ENCODE measurements at regions not wholly inside any gene's neighbourhood (a gene's known extent, or its start where the extent isn't known, plus 50 kb on each side); places are given as distances from the start of the nearest gene placed in this dataset.
"Not testable (repeated sequence)": the region's sequence is repeated elsewhere in the genome, so short reads cannot be mapped to it uniquely, and the experiment has no call there.

DNA sequence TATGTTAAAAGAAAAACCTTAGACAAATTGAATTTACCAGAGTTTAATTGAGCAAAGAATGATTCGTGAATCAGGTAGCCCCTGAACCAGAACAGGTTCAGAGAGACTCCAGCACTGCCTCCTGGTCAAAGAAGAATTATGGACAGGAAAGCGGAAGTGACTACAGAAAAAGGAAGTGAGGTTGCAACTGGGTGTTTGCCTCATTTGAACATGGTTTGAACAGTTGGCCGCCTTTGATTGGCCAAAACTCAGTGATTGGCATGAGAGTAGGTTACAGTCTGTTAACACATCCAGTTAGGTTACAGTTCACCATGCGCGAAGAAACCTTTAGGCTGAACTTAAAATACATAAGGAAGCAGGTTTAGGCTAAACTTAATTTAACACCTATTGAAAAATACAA is 248.8 kb downstream of the TFAP2A start:
- ATAC-seq (replicated peaks) (no peak), DNase-seq (no peak)
- H3K4me3 Mint-ChIP-seq, result no peak overlapping the region
- H3K27ac Mint-ChIP-seq, result no peak overlapping the region
- no peaks in the 10 kb centered on the region for H3K36me3 Mint-ChIP-seq
- H3K27me3 Mint-ChIP-seq, result no peaks in the 10 kb centered on the region
- H3K4me1 Mint-ChIP-seq, result no peaks in the 10 kb centered on the region
- H3K9me3 Mint-ChIP-seq, result peaks cover 10 to 15% of the 10 kb centered on the region in 2 donors

DNA sequence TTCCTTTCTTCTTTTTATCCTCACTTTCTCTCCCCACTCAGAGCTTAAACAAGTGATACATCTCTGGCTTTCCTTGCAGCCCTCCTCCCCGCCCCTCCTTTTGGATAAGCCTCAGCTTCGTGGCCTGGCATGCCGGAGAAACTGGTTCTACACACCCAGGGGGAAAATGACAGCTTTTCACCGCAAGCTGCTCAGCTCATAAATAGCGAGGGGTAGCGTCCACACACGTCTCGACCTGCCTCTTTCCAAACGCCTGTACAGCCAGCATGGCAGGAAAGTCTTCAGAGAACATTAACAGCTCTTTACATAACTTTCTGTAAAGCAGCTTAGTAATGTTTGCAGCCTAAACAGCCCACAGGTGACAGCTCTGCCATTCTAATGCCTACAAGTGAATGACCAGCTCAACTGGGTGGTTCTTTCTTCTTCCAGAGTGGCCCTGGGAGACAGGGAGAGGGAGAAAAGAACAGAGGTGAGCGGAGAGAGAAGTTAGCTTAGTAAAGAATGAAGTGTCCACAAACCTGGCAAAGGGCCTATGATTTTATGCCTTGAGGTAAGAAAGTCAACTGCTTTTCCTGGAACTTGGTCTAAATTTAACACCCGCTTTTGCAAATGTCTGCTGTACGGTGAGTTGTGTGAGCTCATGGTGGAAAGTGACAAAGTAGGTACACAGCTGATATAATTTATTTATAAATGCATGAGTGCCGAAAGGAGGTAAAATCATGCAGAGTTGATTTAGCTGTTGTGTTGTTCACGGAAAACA is 251.5 kb downstream of the TFAP2A start:
- ATAC-seq (replicated peaks) (no peak), DNase-seq (no peak)
- Mint-ChIP-seq H3K36me3 (no peaks in the 10 kb centered on the region), H3K27ac (no peak overlapping the region), H3K4me1 (no peaks in the 10 kb centered on the region), H3K27me3 (no peaks in the 10 kb centered on the region), H3K9me3 (peaks cover 10 to 20% of the 10 kb centered on the region in 2 donors), H3K4me3 (no peak overlapping the region)

DNA sequence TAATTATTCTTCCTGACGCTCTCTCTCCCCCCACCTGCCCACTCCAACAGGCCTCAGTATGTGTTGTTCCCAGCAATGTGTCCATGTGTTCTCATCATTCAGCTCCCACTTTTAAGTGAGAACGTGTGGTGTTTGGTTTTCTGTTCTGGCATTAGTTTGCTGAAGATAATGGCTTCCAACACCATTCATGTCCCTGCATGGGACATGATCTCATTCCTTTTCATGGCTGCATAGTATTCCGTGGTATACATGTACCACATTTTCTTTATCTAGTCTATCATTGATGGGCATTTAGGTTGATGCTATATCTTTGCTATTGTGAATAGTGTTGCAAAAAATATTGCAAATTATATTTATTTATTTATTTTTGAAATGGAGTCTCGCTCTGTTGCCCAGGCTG is 258.0 kb downstream of the TFAP2A start:
- Mint-ChIP-seq H3K4me3 (no peak overlapping the region), H3K9me3 (peaks cover 8 to 13% of the 10 kb centered on the region in 2 donors), H3K27me3 (no peaks in the 10 kb centered on the region), H3K36me3 (no peaks in the 10 kb centered on the region), H3K4me1 (no peaks in the 10 kb centered on the region), H3K27ac (no peak overlapping the region)
- no peak for ATAC-seq (replicated peaks)
- DNase-seq, result no peak

- ATAC-seq (replicated peaks), result no peak
- Mint-ChIP-seq H3K4me3 (no peak overlapping the region), H3K4me1 (no peaks in the 10 kb centered on the region), H3K36me3 (no peaks in the 10 kb centered on the region), H3K27me3 (no peaks in the 10 kb centered on the region), H3K9me3 (peaks cover 2 to 4% of the 10 kb centered on the region in 2 donors), H3K27ac (no peak overlapping the region)
- no peak for DNase-seq
These were observed 260.6 kb downstream of the TFAP2A start for GRCh38 chr6:10154251-10154650.

DNA sequence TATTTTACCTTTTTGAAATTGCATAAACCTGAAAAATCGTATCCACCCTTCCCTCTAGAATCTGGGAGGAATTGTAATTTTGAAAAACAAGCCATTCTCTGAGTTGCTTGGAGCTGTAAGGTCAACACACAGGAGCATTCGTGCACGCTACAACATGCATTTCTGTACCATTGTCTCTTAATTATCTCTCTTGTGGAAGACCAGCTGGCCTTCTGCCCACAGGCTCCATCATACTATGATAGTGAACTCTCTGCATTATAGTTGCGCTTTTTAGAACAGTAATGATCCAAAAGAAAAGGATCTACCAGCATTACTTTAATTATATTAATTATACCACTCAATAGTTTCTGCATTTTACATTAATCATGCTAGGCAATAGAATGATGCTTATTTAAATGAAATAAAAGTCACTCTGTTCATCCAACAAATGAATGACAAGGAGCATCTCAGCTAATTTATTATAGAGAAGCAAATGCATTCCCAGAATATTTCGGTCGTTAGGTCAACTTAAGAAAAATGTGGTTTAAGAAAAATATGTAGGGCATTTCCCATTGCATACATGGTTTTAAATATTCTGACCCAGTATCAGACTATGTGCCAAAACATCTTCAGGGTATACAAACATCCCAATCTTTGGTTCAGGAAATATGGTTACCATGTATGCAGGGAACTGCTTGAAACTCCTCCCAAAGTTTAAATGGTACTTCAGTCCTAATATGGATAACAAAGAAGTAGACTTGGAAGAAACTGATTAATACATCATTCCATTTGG is 263.5 kb downstream of the TFAP2A start:
- ATAC-seq (replicated peaks) (no peak), DNase-seq (no peak)
- no peaks in the 10 kb centered on the region for H3K4me1 Mint-ChIP-seq
- H3K27me3 Mint-ChIP-seq, result no peaks in the 10 kb centered on the region
- peaks cover 0 to 1% of the 10 kb centered on the region in 2 donors for H3K9me3 Mint-ChIP-seq
- H3K36me3 Mint-ChIP-seq, result no peaks in the 10 kb centered on the region
- no peak overlapping the region for H3K27ac Mint-ChIP-seq
- H3K4me3 Mint-ChIP-seq, result no peak overlapping the region

GRCh38 chr6:10149603-10150002 is 265.3 kb downstream of the TFAP2A start:
- Mint-ChIP-seq H3K9me3 (peaks cover 0 to 1% of the 10 kb centered on the region in 2 donors), H3K36me3 (no peaks in the 10 kb centered on the region), H3K27me3 (no peaks in the 10 kb centered on the region), H3K27ac (no peak overlapping the region), H3K4me3 (no peak overlapping the region), H3K4me1 (no peaks in the 10 kb centered on the region)
- DNase-seq (no peak), ATAC-seq (replicated peaks) (no peak)

- H3K4me3 Mint-ChIP-seq, result peak overlapping the region; percentile 21 to 41
- DNase-seq, result no peak
These were observed 268.0 kb downstream of the TFAP2A start for GRCh38 chr6:10146715-10147451.

GRCh38 chr6:10144772-10145171 is 270.1 kb downstream of the TFAP2A start:
- Mint-ChIP-seq H3K36me3 (no peaks in the 10 kb centered on the region), H3K27me3 (no peaks in the 10 kb centered on the region), H3K27ac (no peak overlapping the region), H3K4me3 (no peak overlapping the region), H3K4me1 (no peaks in the 10 kb centered on the region), H3K9me3 (peaks cover 0 to 1% of the 10 kb centered on the region in 2 donors)
- ATAC-seq (replicated peaks) (no peak), DNase-seq (no peak)

More at GRCh38 chr6:10146715-10147451, 268.0 kb downstream of the TFAP2A start:
- H3K4me1 Mint-ChIP-seq, result no peaks in the 10 kb centered on the region
- peak; percentile 56 to 79 for ATAC-seq (replicated peaks)
- peaks cover 0 to 1% of the 10 kb centered on the region in 2 donors for H3K9me3 Mint-ChIP-seq
- no peaks in the 10 kb centered on the region for H3K27me3 Mint-ChIP-seq
- H3K36me3 Mint-ChIP-seq, result no peaks in the 10 kb centered on the region
- H3K27ac Mint-ChIP-seq, result no peak overlapping the region

- no peak overlapping the region for H3K27ac Mint-ChIP-seq
- H3K9me3 Mint-ChIP-seq, result peaks cover 0 to under 1% of the 10 kb centered on the region in 2 donors
- H3K4me1 Mint-ChIP-seq, result no peaks in the 10 kb centered on the region
- H3K27me3 Mint-ChIP-seq, result no peaks in the 10 kb centered on the region
- no peak for ATAC-seq (replicated peaks)
- H3K36me3 Mint-ChIP-seq, result no peaks in the 10 kb centered on the region
- H3K4me3 Mint-ChIP-seq, result no peak overlapping the region
- no peak for DNase-seq
These were observed 273.0 kb downstream of the TFAP2A start for GRCh38 chr6:10141746-10142443.

DNA sequence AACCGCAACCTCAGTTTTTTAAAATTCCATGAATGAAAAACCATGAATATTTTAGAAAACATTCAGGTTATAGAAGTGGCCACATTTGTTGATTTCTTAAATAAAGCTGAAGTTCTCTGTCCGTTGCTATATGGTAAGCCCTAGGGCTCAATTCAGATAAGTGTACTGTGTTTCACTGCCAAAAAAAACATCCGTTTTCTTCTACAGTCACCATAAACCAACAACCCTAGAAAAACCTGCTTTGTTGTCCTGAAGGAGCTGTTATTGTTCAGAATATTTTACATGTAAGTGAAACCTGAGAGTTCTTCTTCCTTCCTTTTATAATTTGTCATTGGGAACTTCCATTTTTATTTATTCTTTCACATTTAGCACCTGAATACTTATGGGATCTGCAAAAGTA is 274.1 kb downstream of the TFAP2A start:
- no peak for DNase-seq
- Mint-ChIP-seq H3K36me3 (no peaks in the 10 kb centered on the region), H3K27me3 (no peaks in the 10 kb centered on the region)

DNA sequence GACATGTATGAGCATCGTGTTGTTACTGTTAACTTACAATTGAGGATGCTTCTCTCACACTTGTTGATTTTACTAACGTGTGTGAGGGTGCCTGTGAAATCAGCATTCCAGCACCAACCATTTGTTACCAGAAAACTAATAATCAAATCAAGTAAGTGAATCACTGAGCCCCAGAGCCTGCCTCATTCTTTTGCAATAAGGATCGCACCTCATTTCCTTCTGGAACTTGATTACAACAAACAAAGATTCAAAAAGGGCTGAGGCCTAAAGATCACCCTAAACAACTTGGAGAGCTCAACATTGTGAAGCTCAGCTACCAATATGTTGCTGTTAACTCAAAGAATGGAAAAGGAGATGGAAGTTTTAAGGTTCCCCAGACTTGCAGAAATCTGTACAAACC is 274.7 kb downstream of the TFAP2A start:
- Mint-ChIP-seq H3K27me3 (no peaks in the 10 kb centered on the region), H3K27ac (no peak overlapping the region), H3K36me3 (no peaks in the 10 kb centered on the region), H3K4me1 (no peaks in the 10 kb centered on the region), H3K4me3 (no peak overlapping the region), H3K9me3 (no peaks in the 10 kb centered on the region)
- no peak for ATAC-seq (replicated peaks)
- DNase-seq, result no peak

More for the DNA sequence above, 274.1 kb downstream of the TFAP2A start:
- ATAC-seq (replicated peaks), result no peak
- no peaks in the 10 kb centered on the region for H3K9me3 Mint-ChIP-seq
- H3K4me1 Mint-ChIP-seq, result no peaks in the 10 kb centered on the region
- no peak overlapping the region for H3K4me3 Mint-ChIP-seq
- no peak overlapping the region for H3K27ac Mint-ChIP-seq

GRCh38 chr6:10138917-10139316 is 276.0 kb downstream of the TFAP2A start:
- Mint-ChIP-seq H3K4me3 (no peak overlapping the region), H3K36me3 (no peaks in the 10 kb centered on the region), H3K27me3 (no peaks in the 10 kb centered on the region), H3K27ac (no peak overlapping the region), H3K4me1 (no peaks in the 10 kb centered on the region), H3K9me3 (peaks cover 0 to under 1% of the 10 kb centered on the region in 2 donors)
- ATAC-seq (replicated peaks) (no peak), DNase-seq (no peak)

GRCh38 chr6:10136636-10137035 is 278.2 kb downstream of the TFAP2A start:
- no peaks in the 10 kb centered on the region for H3K36me3 Mint-ChIP-seq
- no peaks in the 10 kb centered on the region for H3K27me3 Mint-ChIP-seq
- DNase-seq (no peak), ATAC-seq (replicated peaks) (no peak)
- H3K27ac Mint-ChIP-seq, result no peak overlapping the region
- H3K4me3 Mint-ChIP-seq, result no peak overlapping the region
- no peaks in the 10 kb centered on the region for H3K4me1 Mint-ChIP-seq
- H3K9me3 Mint-ChIP-seq, result peaks cover 0 to 1% of the 10 kb centered on the region in 2 donors

DNA sequence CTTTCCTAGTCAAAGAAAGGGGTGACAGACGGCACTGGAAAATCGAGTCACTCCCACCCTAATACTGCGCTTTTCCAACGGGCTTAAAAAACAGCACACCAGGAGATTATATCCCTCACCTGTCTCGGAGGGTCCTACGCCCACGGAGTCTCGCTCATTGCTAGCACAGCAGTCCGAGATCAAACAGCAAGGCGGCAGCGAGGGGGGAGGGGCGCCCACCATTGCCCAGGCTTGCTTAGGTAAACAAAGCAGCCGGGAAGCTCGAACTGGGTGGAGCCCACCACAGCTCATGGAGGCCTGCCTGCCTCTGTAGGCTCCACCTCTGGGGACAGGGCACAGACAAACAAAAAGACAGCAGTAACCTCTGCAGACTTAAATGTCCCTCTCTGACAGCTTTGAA is 280.7 kb downstream of the TFAP2A start:
- not testable (repeated sequence) for H3K27me3 Mint-ChIP-seq; H3K4me1 Mint-ChIP-seq; H3K36me3 Mint-ChIP-seq; DNase-seq; ATAC-seq (replicated peaks); H3K9me3 Mint-ChIP-seq; H3K4me3 Mint-ChIP-seq
- peak overlapping the region; percentile 37 for H3K27ac Mint-ChIP-seq

All from stimulated activated naive B cell treated with anti-CD40 and anti-IgM and Interleukin-4, amounts not matched to agents 10 μg/mL and 1 μg/mL and 100 μg/mL, for 72 hours (primary cell).